ENCODE measurements at regions not wholly inside any gene's neighbourhood (a gene's known extent, or its start where the extent isn't known, plus 50 kb on each side); places are given as distances from the start of the nearest gene placed in this dataset.

DNA sequence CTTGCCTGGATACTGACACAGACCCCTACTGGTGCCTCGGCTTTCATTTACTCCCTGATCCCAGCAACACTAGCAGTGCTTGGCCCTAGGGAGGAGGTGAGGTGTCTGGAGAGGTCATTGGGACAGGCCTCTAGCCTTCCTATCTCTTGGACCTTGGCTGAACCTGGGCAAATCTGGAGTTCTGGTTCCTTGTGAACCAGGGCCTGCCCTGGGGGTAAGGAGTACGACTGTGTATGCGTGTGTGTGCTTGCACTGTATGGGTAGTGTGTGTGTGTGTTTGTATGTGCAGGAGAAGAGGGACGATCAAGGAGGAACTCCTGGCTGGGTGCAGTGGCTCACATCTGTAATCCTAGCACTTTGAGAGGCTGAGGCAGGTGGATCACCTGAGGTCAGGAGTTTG lies 252.7 kb upstream of the CSF3R start:
- intact Hi-C loops (cut with DNase I) = no loop called here
- Histone ChIP-seq H3K4me3 (no peak overlapping the region), H3K9me3 (no peaks in the 10 kb centered on the region), H3K27me3 (peaks cover 0 to 95% (median 83%) of the 10 kb centered on the region in 7 donors), H3K36me3 (no peaks in the 10 kb centered on the region), H3K27ac (no peak overlapping the region), H3K4me1 (no peaks in the 10 kb centered on the region)
- 82 to 84% methylated on average over 4 of the region's 4 CpGs for WGBS, 2 donors
- ATAC-seq (no peak), DNase-seq (no peak)
- TF ChIP-seq, protein P1, sequence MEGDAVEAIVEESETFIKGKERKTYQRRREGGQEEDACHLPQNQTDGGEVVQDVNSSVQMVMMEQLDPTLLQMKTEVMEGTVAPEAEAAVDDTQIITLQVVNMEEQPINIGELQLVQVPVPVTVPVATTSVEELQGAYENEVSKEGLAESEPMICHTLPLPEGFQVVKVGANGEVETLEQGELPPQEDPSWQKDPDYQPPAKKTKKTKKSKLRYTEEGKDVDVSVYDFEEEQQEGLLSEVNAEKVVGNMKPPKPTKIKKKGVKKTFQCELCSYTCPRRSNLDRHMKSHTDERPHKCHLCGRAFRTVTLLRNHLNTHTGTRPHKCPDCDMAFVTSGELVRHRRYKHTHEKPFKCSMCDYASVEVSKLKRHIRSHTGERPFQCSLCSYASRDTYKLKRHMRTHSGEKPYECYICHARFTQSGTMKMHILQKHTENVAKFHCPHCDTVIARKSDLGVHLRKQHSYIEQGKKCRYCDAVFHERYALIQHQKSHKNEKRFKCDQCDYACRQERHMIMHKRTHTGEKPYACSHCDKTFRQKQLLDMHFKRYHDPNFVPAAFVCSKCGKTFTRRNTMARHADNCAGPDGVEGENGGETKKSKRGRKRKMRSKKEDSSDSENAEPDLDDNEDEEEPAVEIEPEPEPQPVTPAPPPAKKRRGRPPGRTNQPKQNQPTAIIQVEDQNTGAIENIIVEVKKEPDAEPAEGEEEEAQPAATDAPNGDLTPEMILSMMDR (IDR thresholded peaks at IDR 0.05) = no peak

DNA sequence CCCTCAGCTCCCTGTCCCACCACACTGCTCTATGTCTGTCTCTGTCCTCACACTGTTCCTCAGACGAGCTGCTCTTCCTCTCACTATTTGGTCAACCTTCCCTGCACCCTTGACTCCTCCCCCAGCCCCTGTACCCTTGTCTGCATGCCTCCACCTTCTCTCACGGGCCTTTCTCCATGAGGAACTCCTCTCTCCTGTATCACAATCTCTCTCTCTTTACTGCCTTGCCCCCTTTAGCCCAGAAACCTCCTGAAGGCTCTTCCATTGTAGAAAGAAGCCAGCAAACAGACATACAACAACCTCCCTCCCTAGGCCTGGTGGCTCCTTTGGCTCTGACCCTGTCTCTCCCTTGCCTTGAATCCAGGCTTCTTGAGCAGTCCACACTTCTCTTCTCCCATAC lies 251.6 kb upstream of the CSF3R start:
- WGBS, 2 donors = 33 to 44% methylated on average over 2 of the region's 2 CpGs
- Histone ChIP-seq H3K4me1 (peaks cover 0 to 5% (median 0%) of the 10 kb centered on the region in 9 donors), H3K27me3 (peaks cover 0 to 91% (median 86%) of the 10 kb centered on the region in 7 donors), H3K27ac (no peak overlapping the region), H3K36me3 (no peaks in the 10 kb centered on the region), H3K4me3 (no peak overlapping the region), H3K9me3 (no peaks in the 10 kb centered on the region)
- DNase-seq = no peak
- intact Hi-C loops (cut with DNase I) = no loop called here
- TF ChIP-seq, protein P1 (IDR thresholded peaks at IDR 0.05) = no peak
- ATAC-seq = no peak

DNA sequence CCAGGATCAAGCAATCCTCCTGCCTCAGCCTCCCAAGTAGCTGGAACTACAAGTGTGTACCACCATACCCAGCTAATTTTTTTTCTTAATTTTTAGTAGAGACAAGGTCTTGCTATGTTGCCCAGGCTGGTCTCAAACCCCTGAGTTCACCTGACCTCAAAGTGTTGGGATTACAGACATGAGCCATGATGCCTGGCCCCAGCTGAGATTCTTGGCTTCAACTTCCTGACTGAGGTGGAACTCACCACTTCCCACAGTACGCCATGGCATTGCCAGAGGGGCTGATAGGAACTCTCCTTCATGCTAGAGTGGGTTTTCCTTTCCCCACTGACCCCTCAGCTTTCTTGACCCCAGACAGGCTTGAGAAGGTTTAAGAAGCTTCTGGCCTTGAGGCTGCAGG lies 251.0 kb upstream of the CSF3R start:
- TF ChIP-seq, protein P1 (IDR thresholded peaks at IDR 0.05) = no peak
- DNase-seq (no peak), ATAC-seq (no peak)
- Histone ChIP-seq H3K4me1 (peaks cover 0 to 6% (median 0%) of the 10 kb centered on the region in 9 donors), H3K4me3 (no peak overlapping the region), H3K9me3 (no peaks in the 10 kb centered on the region), H3K27ac (no peak overlapping the region), H3K36me3 (no peaks in the 10 kb centered on the region), H3K27me3 (peaks cover 0 to 91% (median 81%) of the 10 kb centered on the region in 7 donors)
- intact Hi-C loops (cut with DNase I) = no loop called here
- WGBS, 2 donors = 0% methylated on average over 1 of the region's 1 CpG

DNA sequence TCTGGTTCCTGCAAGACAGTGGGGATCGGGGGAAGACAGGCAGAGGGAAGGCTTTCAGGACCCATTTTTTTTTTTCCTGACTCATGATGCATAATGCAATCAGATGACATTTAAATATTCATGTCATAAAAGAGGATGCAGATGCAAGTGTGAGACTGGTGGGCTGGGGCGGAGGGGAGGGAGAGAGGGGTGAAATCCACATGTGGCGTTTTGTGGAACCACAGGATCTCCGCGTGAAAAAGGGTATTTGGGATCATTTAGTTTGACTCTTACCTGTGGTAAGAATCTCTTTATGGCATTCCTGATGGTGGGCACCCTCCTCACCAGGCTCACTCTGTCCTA lies 249.3 kb upstream of the CSF3R start:
- H3K4me1 ChIP-seq = peaks cover 0 to 6% (median 0%) of the 10 kb centered on the region in 9 donors
- intact Hi-C loops (cut with DNase I) = no loop called here
- no peak for ATAC-seq
- H3K9me3 ChIP-seq = no peaks in the 10 kb centered on the region
- DNase-seq = no peak
- H3K27me3 ChIP-seq = peaks cover 0 to 77% (median 65%) of the 10 kb centered on the region in 7 donors
- WGBS, 2 donors = 78 to 81% methylated on average over 5 of the region's 5 CpGs
- no peak overlapping the region for H3K4me3 ChIP-seq
- TF ChIP-seq, protein P1 (IDR thresholded peaks at IDR 0.05) = no peak
- H3K27ac ChIP-seq = no peak overlapping the region
- no peaks in the 10 kb centered on the region for H3K36me3 ChIP-seq
